ENCODE measurements at regions not wholly inside any gene's neighbourhood (a gene's known extent, or its start where the extent isn't known, plus 50 kb on each side); places are given as distances from the start of the nearest gene placed in this dataset.

DNA sequence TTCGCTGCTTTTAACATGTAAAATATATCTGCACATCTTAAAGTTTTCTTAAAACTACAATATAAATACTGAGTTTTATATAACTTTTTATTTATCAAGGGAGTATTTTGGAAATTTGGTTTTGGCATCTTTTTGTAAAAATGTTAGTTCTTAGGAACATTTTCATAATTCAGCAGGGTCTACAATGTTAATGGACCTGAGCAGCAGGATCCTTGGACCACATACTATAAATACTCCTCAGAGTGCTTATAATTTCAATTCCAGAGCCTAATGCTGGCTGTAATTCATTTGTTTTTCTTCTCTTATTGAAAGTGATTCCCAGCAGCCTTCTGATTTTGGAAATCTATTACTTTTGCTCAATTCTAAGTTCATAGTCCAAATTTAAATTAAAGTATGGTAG, 1216.2 kb downstream of the MAT2B start:
- 78% methylated on average over 1 of the region's 1 CpG for WGBS
- H3K36me3 ChIP-seq (ENCODE audit: control insufficient read depth in 4 of 4, insufficient read depth in 3 of 4, low read depth in 1 of 4, low read length in 3 of 4) = no peaks in the 10 kb centered on the region
- no peak for TF ChIP-seq HNF4G (IDR thresholded peaks at IDR 0.05)
- no peak for TF ChIP-seq FOXA2 (IDR thresholded peaks at IDR 0.05)
- TF ChIP-seq CTCF (IDR thresholded peaks at IDR 0.05; ENCODE audit: low read depth, low read length, missing input control) = no peak
- TF ChIP-seq RAD21 (IDR thresholded peaks at IDR 0.05) = no peak
- no peak for TF ChIP-seq NR2F2 (IDR thresholded peaks at IDR 0.05)
- TF ChIP-seq REST (IDR thresholded peaks at IDR 0.05) = no peak
- TF ChIP-seq HNF4A (conservative IDR thresholded peaks at IDR 0.05) = no peak
- TF ChIP-seq JUND (IDR thresholded peaks at IDR 0.05) = no peak
- TF ChIP-seq FOXA1 (IDR thresholded peaks at IDR 0.05) = no peak
- TF ChIP-seq RXRA (IDR thresholded peaks at IDR 0.05) = no peak
- TF ChIP-seq MAX (IDR thresholded peaks at IDR 0.05) = no peak
- no peak for TF ChIP-seq GABPA (IDR thresholded peaks at IDR 0.05 in 1 of 2, conservative IDR thresholded peaks at IDR 0.05 in 1 of 2)
- TF ChIP-seq EGR1 (IDR thresholded peaks at IDR 0.05; ENCODE audit: low read depth in 2 of 2) = no peak
- TF ChIP-seq SP1 (IDR thresholded peaks at IDR 0.05) = no peak
- TF ChIP-seq YY1 (IDR thresholded peaks at IDR 0.05) = no peak

GRCh38 chr5:164722702-164723101, 1217.3 kb downstream of the MAT2B start:
- no peak overlapping the region for H3K27ac ChIP-seq (ENCODE audit: low read depth in 1 of 2, low read length in 2 of 2)
- H3K36me3 ChIP-seq (ENCODE audit: control insufficient read depth in 4 of 4, insufficient read depth in 3 of 4, low read depth in 1 of 4, low read length in 3 of 4) = no peaks in the 10 kb centered on the region
- TF ChIP-seq GABPA (IDR thresholded peaks at IDR 0.05 in 1 of 2, conservative IDR thresholded peaks at IDR 0.05 in 1 of 2) = no peak
- TF ChIP-seq, protein P1, sequence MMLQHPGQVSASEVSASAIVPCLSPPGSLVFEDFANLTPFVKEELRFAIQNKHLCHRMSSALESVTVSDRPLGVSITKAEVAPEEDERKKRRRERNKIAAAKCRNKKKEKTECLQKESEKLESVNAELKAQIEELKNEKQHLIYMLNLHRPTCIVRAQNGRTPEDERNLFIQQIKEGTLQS (IDR thresholded peaks at IDR 0.05) = no peak
- no peak for TF ChIP-seq ZBTB33 (IDR thresholded peaks at IDR 0.05)
- TF ChIP-seq YY1 (IDR thresholded peaks at IDR 0.05) = no peak
- TF ChIP-seq TAF1 (conservative IDR thresholded peaks at IDR 0.05) = no peak
- no peak for TF ChIP-seq FOXA2 (IDR thresholded peaks at IDR 0.05)
- TF ChIP-seq MAX (IDR thresholded peaks at IDR 0.05) = no peak
- TF ChIP-seq HNF4G (IDR thresholded peaks at IDR 0.05) = no peak
- no peak for TF ChIP-seq HNF4A (conservative IDR thresholded peaks at IDR 0.05)
- no peak for TF ChIP-seq EGR1 (IDR thresholded peaks at IDR 0.05; ENCODE audit: low read depth in 2 of 2)
- DNase-seq (ENCODE audit: low spot score) = no peak
- H3K4me3 ChIP-seq (ENCODE audit: low read depth in 1 of 3, low read length in 3 of 3) = no peak overlapping the region
- H3K27me3 ChIP-seq (ENCODE audit: control insufficient read depth in 4 of 4, insufficient read depth in 4 of 4, low read length in 3 of 4) = no peaks in the 10 kb centered on the region
- H3K9me3 ChIP-seq (ENCODE audit: control insufficient read depth in 4 of 4, low read length in 3 of 4) = no peaks in the 10 kb centered on the region
- H3K4me1 ChIP-seq (ENCODE audit: control insufficient read depth in 4 of 4, insufficient read depth in 4 of 4, low read length in 3 of 4) = no peaks in the 10 kb centered on the region
- H3K9ac ChIP-seq (ENCODE audit: low read depth in 1 of 2, low read length in 2 of 2) = no peak overlapping the region
- 78% methylated on average over 1 of the region's 1 CpG for WGBS

More for the DNA sequence above, 1216.2 kb downstream of the MAT2B start:
- Histone ChIP-seq H3K27me3 (ENCODE audit: control insufficient read depth in 4 of 4, insufficient read depth in 4 of 4, low read length in 3 of 4) (no peaks in the 10 kb centered on the region), H3K4me3 (ENCODE audit: low read depth in 1 of 3, low read length in 3 of 3) (no peak overlapping the region), H3K9ac (ENCODE audit: low read depth in 1 of 2, low read length in 2 of 2) (no peak overlapping the region), H3K9me3 (ENCODE audit: control insufficient read depth in 4 of 4, low read length in 3 of 4) (no peaks in the 10 kb centered on the region), H3K4me1 (ENCODE audit: control insufficient read depth in 4 of 4, insufficient read depth in 4 of 4, low read length in 3 of 4) (no peaks in the 10 kb centered on the region), H3K27ac (ENCODE audit: low read depth in 1 of 2, low read length in 2 of 2) (no peak overlapping the region)
- DNase-seq (ENCODE audit: low spot score) = no peak

Measured in liver (tissue), 8 donors.